H1 (cell line): ENCODE measurements at regions not wholly inside any gene's neighbourhood (a gene's known extent, or its start where the extent isn't known, plus 50 kb on each side); places are given as distances from the start of the nearest gene placed in this dataset.

ENCODE experiments used
- CTCF ChIA-PET: fragments of 300-600 bp; sonication (Branson Sonifier 250); formaldehyde crosslinking; loops from one replicate; lab custom pipeline; 2021; ENCODE audit not compliant: partially characterized antibody; lab: Charles Lee
- POLR2A ChIA-PET: fragments of 300-600 bp; sonication (Branson Sonifier 250); formaldehyde crosslinking; loops from one replicate; lab custom pipeline; 2021; ENCODE audit warnings: inconsistent platforms; ENCODE audit not compliant: partially characterized antibody; lab: Charles Lee
- DNase-seq, 2 experiments: peaks; one replicate each; pipeline versions ENCODE4 v3.0.0 to v3.0.0-alpha.2; 2010 to 2022; ENCODE audit warnings: low spot score in 2 of 2, low read depth in 1 of 2, mixed read lengths in 1 of 2
- FAIRE-seq: peaks from 2 replicates; lab custom pipeline; 2011; peaks lifted over from hg19 to GRCh38; lab: Jason Lieb, UNC
- H2AFZ ChIP-seq: 2 replicates; pipeline ENCODE4 v1.8.1; 2012; ENCODE audit warnings: low read length, inconsistent platforms
- H2AK5ac ChIP-seq: 2 replicates; pipeline ENCODE4 v1.6.1; 2013; ENCODE audit warnings: low read depth, low read length
- H2BK120ac ChIP-seq: replicated peaks from 2 replicates; pipeline ENCODE3; 2013; ENCODE audit warnings: low read depth, low read length, inconsistent platforms
- H2BK12ac ChIP-seq: 2 replicates; pipeline ENCODE4 v1.6.1; 2013; ENCODE audit warnings: low read depth, low read length
- H2BK15ac ChIP-seq: 2 replicates; pipeline ENCODE4 v1.6.1; 2013; ENCODE audit warnings: low read length
- H2BK20ac ChIP-seq: 2 replicates; pipeline ENCODE4 v1.6.1; 2013; ENCODE audit warnings: low read length
- H2BK5ac ChIP-seq: 2 replicates; pipeline ENCODE4 v1.6.1; 2013; ENCODE audit warnings: low read depth, low read length
- H3K14ac ChIP-seq: 2 replicates; pipeline ENCODE4 v1.6.1; 2013; ENCODE audit warnings: inconsistent platforms; ENCODE audit not compliant: insufficient read length
- H3K18ac ChIP-seq: 2 replicates; pipeline ENCODE4 v1.6.1; 2013; ENCODE audit warnings: low read length; ENCODE audit errors: extremely low read depth
- H3K23ac ChIP-seq: 2 replicates; pipeline ENCODE4 v1.6.1; 2013; ENCODE audit warnings: inconsistent platforms; ENCODE audit not compliant: insufficient read length
- H3K23me2 ChIP-seq: 2 replicates; pipeline ENCODE4 v1.6.1; 2013; ENCODE audit warnings: low read depth, low read length
- H3K27ac ChIP-seq: 2 replicates; pipeline ENCODE4 v1.6.1; 2011; ENCODE audit warnings: low read depth, low read length, inconsistent platforms
- H3K27me3 ChIP-seq, 4 experiments: replicated peaks in 1 of 4; 1 replicate in 1 of 4; 2 replicates in 3 of 4; pipeline versions ENCODE4 v1.6.1 to v1.8.1; 2011 to 2013; ENCODE audit warnings: low read length in 3 of 4, mild to moderate bottlenecking in 3 of 4, inconsistent platforms in 2 of 4, mixed read lengths in 2 of 4, moderate library complexity in 1 of 4; ENCODE audit not compliant: control insufficient read depth in 3 of 4, insufficient read depth in 3 of 4; ENCODE audit errors: extremely low read depth in 1 of 4
- H3K36me3 ChIP-seq, 4 experiments: 2 replicates each; pipeline versions ENCODE4 v1.6.1 to v1.8.1; 2011 to 2013; ENCODE audit warnings: mild to moderate bottlenecking in 4 of 4, low read length in 3 of 4, moderate library complexity in 2 of 4, control low read depth in 1 of 4, inconsistent platforms in 1 of 4; ENCODE audit not compliant: insufficient read depth in 4 of 4, control insufficient read depth in 2 of 4
- H3K4ac ChIP-seq: replicated peaks from 2 replicates; pipeline ENCODE3; 2013; ENCODE audit warnings: low read length, low read depth, mixed read lengths, inconsistent platforms; ENCODE audit not compliant: insufficient read length
- H3K4me1 ChIP-seq, 4 experiments: replicated peaks in 1 of 4; 1 replicate in 1 of 4; 2 replicates in 3 of 4; pipeline versions ENCODE4 v1.6.1 to v1.8.1; 2011 to 2013; ENCODE audit warnings: low read length in 3 of 4, inconsistent platforms in 2 of 4, mixed read lengths in 1 of 4; ENCODE audit not compliant: insufficient read depth in 4 of 4, control insufficient read depth in 3 of 4
- H3K4me2 ChIP-seq, 2 experiments: 2 replicates each; pipeline versions ENCODE4 v1.6.1 to v1.8.1; 2011 to 2013; ENCODE audit warnings: low read depth in 2 of 2, low read length in 2 of 2, control low read depth in 1 of 2, inconsistent platforms in 1 of 2, mild to moderate bottlenecking in 1 of 2; ENCODE audit not compliant: insufficient read depth in 1 of 2
- H3K4me3 ChIP-seq, 4 experiments: fragments of 200-600, 300-600 bp in 1 of 4; sonication (generic), shearing (Covaris generic), sonication (Bioruptor Twin) in 1 of 4; 2 replicates each; pipeline versions ENCODE4 v1.5.1 to v1.8.1; 2011 to 2016; ENCODE audit warnings: low read length in 4 of 4, low read depth in 3 of 4, control low read depth in 2 of 4, inconsistent platforms in 2 of 4, mild to moderate bottlenecking in 2 of 4, mixed read lengths in 1 of 4, moderate library complexity in 1 of 4; ENCODE audit not compliant: insufficient read depth in 2 of 4; ENCODE audit errors: extremely low read depth in 1 of 4
- H3K56ac ChIP-seq: replicated peaks from 2 replicates; pipeline ENCODE3; 2013; ENCODE audit warnings: low read depth, mild to moderate bottlenecking, mixed read lengths, low read length, inconsistent platforms; ENCODE audit not compliant: insufficient read length
- H3K79me1 ChIP-seq: 2 replicates; pipeline ENCODE4 v1.6.1; 2013; ENCODE audit warnings: low read depth, low read length, control low read depth
- H3K79me2 ChIP-seq, 2 experiments: 2 replicates each; pipeline versions ENCODE4 v1.6.1 to v1.8.1; 2012 to 2013; ENCODE audit warnings: low read length in 2 of 2, mild to moderate bottlenecking in 2 of 2, inconsistent platforms in 1 of 2; ENCODE audit not compliant: insufficient read depth in 2 of 2, control insufficient read depth in 1 of 2
- H3K9ac ChIP-seq, 4 experiments: replicated peaks in 1 of 4; 1 replicate in 1 of 4; 2 replicates in 3 of 4; pipeline versions ENCODE4 v1.6.1 to v1.8.1; 2011 to 2013; ENCODE audit warnings: low read depth in 3 of 4, low read length in 3 of 4, control low read depth in 2 of 4, mild to moderate bottlenecking in 2 of 4, moderate library complexity in 2 of 4, inconsistent platforms in 1 of 4; ENCODE audit errors: extremely low read depth in 1 of 4
- H3K9me3 ChIP-seq, 2 experiments: 2 replicates each; pipeline versions ENCODE4 v1.6.1 to v1.8.1; 2012 to 2013; ENCODE audit warnings: mild to moderate bottlenecking in 2 of 2, moderate library complexity in 2 of 2, control low read depth in 1 of 2, inconsistent platforms in 1 of 2, low read depth in 1 of 2, low read length in 1 of 2, mixed read lengths in 1 of 2; ENCODE audit not compliant: insufficient read depth in 2 of 2
- H4K20me1 ChIP-seq, 2 experiments: replicated peaks in 1 of 2; 2 replicates each; pipeline versions ENCODE3 to v1.8.1; 2011 to 2013; ENCODE audit warnings: inconsistent platforms in 2 of 2, low read length in 2 of 2, mild to moderate bottlenecking in 1 of 2; ENCODE audit not compliant: insufficient read depth in 2 of 2, control insufficient read depth in 1 of 2
- H4K5ac ChIP-seq: 2 replicates; pipeline ENCODE4 v1.6.1; 2013; ENCODE audit warnings: low read length, low read depth, mixed read lengths, inconsistent platforms; ENCODE audit not compliant: insufficient read length
- H4K8ac ChIP-seq: 2 replicates; pipeline ENCODE4 v1.8.0; 2013; ENCODE audit warnings: mild to moderate bottlenecking, moderate library complexity, low read length, inconsistent platforms; ENCODE audit not compliant: insufficient read depth; ENCODE audit errors: extremely low read depth
- H4K91ac ChIP-seq: replicated peaks from 2 replicates; pipeline ENCODE3; 2013; ENCODE audit warnings: low read length, mixed read lengths, inconsistent platforms; ENCODE audit not compliant: insufficient read length
- JUN ChIP-seq: IDR thresholded peaks from 2 replicates; pipeline ENCODE4 v1.6.1; 2011; ENCODE audit warnings: low read depth, mild to moderate bottlenecking, improper control_type of control experiment, low read length
- MAX ChIP-seq: IDR thresholded peaks from 2 replicates; pipeline ENCODE4 v1.6.1; 2012; ENCODE audit warnings: inconsistent platforms
- RBBP5 ChIP-seq: IDR thresholded peaks from 2 replicates; pipeline ENCODE4 v1.7.1; 2012; ENCODE audit warnings: low read depth, mild to moderate bottlenecking, inconsistent platforms, low read length, moderate library complexity, borderline replicate concordance
- RXRA ChIP-seq: IDR thresholded peaks from 2 replicates; pipeline ENCODE4 v1.6.1; 2011; ENCODE audit warnings: low read depth, mild to moderate bottlenecking, low read length, moderate library complexity; ENCODE audit not compliant: insufficient read depth
- SP1 ChIP-seq: IDR thresholded peaks from 2 replicates; pipeline ENCODE4 v1.6.1; 2011; ENCODE audit warnings: low read depth, low read length
- SP4 ChIP-seq: IDR thresholded peaks from 2 replicates; pipeline ENCODE4 v1.6.1; 2012; ENCODE audit warnings: low read length, inconsistent platforms
- SUZ12 ChIP-seq: fragments of 200-600 bp; sonication (generic); IDR thresholded peaks from 2 replicates; pipeline ENCODE4 v1.6.1; 2012; ENCODE audit warnings: mild to moderate bottlenecking, inconsistent platforms, low read length, moderate library complexity, mixed read lengths
- WGBS, 2 experiments: shearing (Covaris generic) in 1 of 2; methylation state at CpG; one replicate each; pipeline versions ENCODE4 v1.1.6 to v1.1.7; 2013 to 2015; ENCODE audit warnings: low lambda C conversion rate in 2 of 2, mixed read lengths in 2 of 2, inconsistent platforms in 1 of 2, low coverage in 1 of 2, missing lambda C conversion rate in 1 of 2; ENCODE audit not compliant: insufficient replicate concordance in 2 of 2, insufficient coverage in 1 of 2, insufficient read length in 1 of 2; ENCODE audit errors: extremely low coverage in 1 of 2, missing lambda C conversion rate in 1 of 2; 5-methylcytosine and 5-hydroxymethylcytosine counted together

DNA sequence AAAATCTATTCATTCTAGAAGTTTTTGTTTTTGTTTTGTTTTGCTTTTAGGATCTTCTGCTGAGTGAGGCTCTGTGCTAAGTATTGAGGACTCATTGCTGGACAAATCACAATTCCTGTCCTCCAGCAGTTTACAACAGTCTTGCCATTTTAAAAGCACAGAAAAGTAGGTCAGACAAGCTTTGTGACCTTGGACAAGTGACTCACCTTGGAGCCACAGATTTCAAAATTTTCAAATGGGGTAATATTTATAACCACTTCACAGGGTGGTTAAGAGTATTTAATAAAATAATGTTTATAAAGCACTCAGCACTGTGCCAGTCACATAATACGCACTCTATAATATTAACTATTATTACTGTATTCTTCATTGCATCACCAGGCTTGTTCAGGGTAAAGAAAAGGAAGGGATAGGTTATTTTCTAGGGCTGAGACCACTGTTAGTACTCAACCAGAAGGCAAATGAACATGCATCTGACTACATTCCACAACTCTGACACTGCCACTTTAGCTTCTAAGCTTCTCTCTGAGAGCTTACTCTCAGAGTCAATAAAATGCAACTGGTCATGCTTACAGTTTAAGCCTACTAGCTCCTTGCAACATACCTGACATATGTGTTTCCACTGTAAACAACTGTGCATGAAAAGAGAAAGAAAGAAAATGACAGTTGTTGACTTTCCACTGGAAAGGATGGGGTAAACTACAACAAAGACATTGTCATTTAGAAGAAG lies 63.2 kb upstream of the FIBIN start:
- H3K4me2 ChIP-seq = no peak overlapping the region
- H3K23me2 ChIP-seq = no peaks in the 10 kb centered on the region
- no peak overlapping the region for H3K4ac ChIP-seq
- no peak for DNase-seq
- H2AFZ ChIP-seq = no peak overlapping the region
- CTCF ChIA-PET = no interaction called here
- H4K5ac ChIP-seq = no peak overlapping the region
- no peak overlapping the region for H2BK15ac ChIP-seq
- POLR2A ChIA-PET = interaction anchor here (1.0 kb wide), 1 partner anchor 10 kb away, joined by 3 read pairs; no protein-coding TSS in a partner anchor
- H3K27me3 ChIP-seq = no peaks in the 10 kb centered on the region
- no peak for TF ChIP-seq JUN
- no peak for TF ChIP-seq RBBP5
- TF ChIP-seq SUZ12 = no peak
- no peak for TF ChIP-seq SP1
- TF ChIP-seq SP4 = no peak
- TF ChIP-seq RXRA = no peak
- no peak for TF ChIP-seq MAX
- TF ChIP-seq, all 59 proteins: peak for 0
- Histone ChIP-seq H3K9me3 (no peaks in the 10 kb centered on the region), H3K9ac (no peak overlapping the region), H3K14ac (no peak overlapping the region), H2BK20ac (no peak overlapping the region), H3K23ac (no peak overlapping the region), H3K79me1 (no peaks in the 10 kb centered on the region), H3K18ac (no peak overlapping the region), H2AK5ac (no peak overlapping the region), H4K8ac (no peak overlapping the region), H2BK120ac (no peak overlapping the region), H3K79me2 (no peaks in the 10 kb centered on the region), H3K4me1 (peaks cover 0 to 4% (median 0%) of the 10 kb centered on the region in 4 experiments; a peak in 2 of 7 replicates), H3K56ac (no peak overlapping the region), H3K27ac (no peak overlapping the region), H4K20me1 (no peaks in the 10 kb centered on the region), H3K4me3 (no peak overlapping the region), H4K91ac (no peak overlapping the region), H2BK5ac (no peak overlapping the region), H3K36me3 (no peaks in the 10 kb centered on the region), H2BK12ac (no peak overlapping the region)
- WGBS, 2 experiments = 94% methylated on average over 1 of the region's 1 CpG; no CpG with 5 or more reads in 1 of the 2 experiments
- no peak for FAIRE-seq
